ENCODE measurements at regions not wholly inside any gene's neighbourhood (a gene's known extent, or its start where the extent isn't known, plus 50 kb on each side); places are given as distances from the start of the nearest gene placed in this dataset.

DNA sequence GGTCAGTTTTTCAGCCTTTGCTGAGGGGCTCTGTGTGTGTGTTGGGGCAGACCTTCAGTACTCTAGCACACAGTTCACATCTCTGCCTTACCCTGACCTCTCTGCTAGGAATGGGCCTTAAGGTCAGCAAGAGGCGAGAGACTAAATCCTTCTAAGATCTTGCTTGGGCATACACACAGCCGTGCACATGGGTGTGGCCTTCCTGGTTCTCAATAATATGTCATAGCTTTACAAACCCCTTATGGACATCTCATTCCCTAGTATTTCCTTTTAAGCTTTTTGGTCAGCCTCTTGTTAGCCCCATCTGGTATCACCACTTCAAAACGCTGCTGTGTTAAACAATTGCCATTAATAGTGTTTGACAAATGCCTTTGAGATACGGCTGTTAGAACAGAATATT lies 69.4 kb upstream of the SPATA13 start:
- no peak overlapping the region for H3K4me3 ChIP-seq (ENCODE audit: insufficient read depth, low read length, poor library complexity, severe bottlenecking)
- no peak overlapping the region for H3K9ac ChIP-seq (ENCODE audit: low read length)

DNA sequence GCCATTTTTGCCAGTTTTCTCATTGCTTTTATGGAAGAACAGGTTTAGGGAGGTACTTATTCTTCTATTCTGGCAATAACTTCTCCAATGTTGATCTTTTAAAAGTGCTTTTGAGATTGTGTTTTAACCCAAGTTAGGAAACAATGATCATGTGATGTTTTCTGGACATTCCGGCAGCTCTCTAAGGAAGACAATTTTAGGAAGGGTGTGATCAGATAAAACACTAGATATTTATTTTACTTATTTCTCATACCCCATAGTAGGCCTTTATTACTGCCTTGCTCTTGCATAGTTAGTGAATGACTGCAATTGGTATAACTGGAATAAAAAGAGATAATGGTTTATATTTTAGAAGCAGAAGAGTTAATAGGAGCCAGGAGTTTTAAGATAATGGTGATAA lies 68.4 kb upstream of the SPATA13 start:
- Histone ChIP-seq H2AFZ (ENCODE audit: low read depth, low read length, severe bottlenecking) (no peak overlapping the region), H3K9me2 (replicated peaks; ENCODE audit: insufficient read depth, low read length) (no peaks in the 10 kb centered on the region), H3K27me3 (ENCODE audit: low read length) (no peaks in the 10 kb centered on the region), H3K4me3 (ENCODE audit: insufficient read depth, low read length, poor library complexity, severe bottlenecking) (no peak overlapping the region), H3K4me2 (ENCODE audit: low read depth, low read length, poor library complexity, severe bottlenecking) (no peak overlapping the region), H3K36me3 (ENCODE audit: low read length) (no peaks in the 10 kb centered on the region), H3K27ac (ENCODE audit: low read depth, low read length) (no peak overlapping the region), H3K79me2 (ENCODE audit: insufficient read depth, low read length) (no peaks in the 10 kb centered on the region), H3K9me3 (ENCODE audit: insufficient read depth, low read length) (no peaks in the 10 kb centered on the region), H3F3A (ENCODE audit: insufficient read depth) (no peaks in the 10 kb centered on the region), H4K20me1 (ENCODE audit: low read depth, low read length) (no peaks in the 10 kb centered on the region), H3K9ac (ENCODE audit: low read length) (no peak overlapping the region)
- TF ChIP-seq, protein P1, sequence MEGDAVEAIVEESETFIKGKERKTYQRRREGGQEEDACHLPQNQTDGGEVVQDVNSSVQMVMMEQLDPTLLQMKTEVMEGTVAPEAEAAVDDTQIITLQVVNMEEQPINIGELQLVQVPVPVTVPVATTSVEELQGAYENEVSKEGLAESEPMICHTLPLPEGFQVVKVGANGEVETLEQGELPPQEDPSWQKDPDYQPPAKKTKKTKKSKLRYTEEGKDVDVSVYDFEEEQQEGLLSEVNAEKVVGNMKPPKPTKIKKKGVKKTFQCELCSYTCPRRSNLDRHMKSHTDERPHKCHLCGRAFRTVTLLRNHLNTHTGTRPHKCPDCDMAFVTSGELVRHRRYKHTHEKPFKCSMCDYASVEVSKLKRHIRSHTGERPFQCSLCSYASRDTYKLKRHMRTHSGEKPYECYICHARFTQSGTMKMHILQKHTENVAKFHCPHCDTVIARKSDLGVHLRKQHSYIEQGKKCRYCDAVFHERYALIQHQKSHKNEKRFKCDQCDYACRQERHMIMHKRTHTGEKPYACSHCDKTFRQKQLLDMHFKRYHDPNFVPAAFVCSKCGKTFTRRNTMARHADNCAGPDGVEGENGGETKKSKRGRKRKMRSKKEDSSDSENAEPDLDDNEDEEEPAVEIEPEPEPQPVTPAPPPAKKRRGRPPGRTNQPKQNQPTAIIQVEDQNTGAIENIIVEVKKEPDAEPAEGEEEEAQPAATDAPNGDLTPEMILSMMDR (IDR thresholded peaks at IDR 0.05; ENCODE audit: insufficient read depth, low read length, poor library complexity, severe bottlenecking): no peak
- no peak for TF ChIP-seq EZH2phosphoT487 (conservative IDR thresholded peaks at IDR 0.05; ENCODE audit: low read length)

More for the DNA sequence above, 69.4 kb upstream of the SPATA13 start:
- TF ChIP-seq, protein P1 (IDR thresholded peaks at IDR 0.05; ENCODE audit: insufficient read depth, low read length, poor library complexity, severe bottlenecking): no peak
- TF ChIP-seq EZH2phosphoT487 (conservative IDR thresholded peaks at IDR 0.05; ENCODE audit: low read length): no peak
- Histone ChIP-seq H3K9me3 (ENCODE audit: insufficient read depth, low read length) (no peaks in the 10 kb centered on the region), H3K36me3 (ENCODE audit: low read length) (no peaks in the 10 kb centered on the region), H2AFZ (ENCODE audit: low read depth, low read length, severe bottlenecking) (no peak overlapping the region), H3K27ac (ENCODE audit: low read depth, low read length) (no peak overlapping the region), H3K4me2 (ENCODE audit: low read depth, low read length, poor library complexity, severe bottlenecking) (no peak overlapping the region), H3F3A (ENCODE audit: insufficient read depth) (no peaks in the 10 kb centered on the region), H4K20me1 (ENCODE audit: low read depth, low read length) (no peaks in the 10 kb centered on the region), H3K27me3 (ENCODE audit: low read length) (no peaks in the 10 kb centered on the region), H3K79me2 (ENCODE audit: insufficient read depth, low read length) (no peaks in the 10 kb centered on the region), H3K9me2 (replicated peaks; ENCODE audit: insufficient read depth, low read length) (no peaks in the 10 kb centered on the region)

DNA sequence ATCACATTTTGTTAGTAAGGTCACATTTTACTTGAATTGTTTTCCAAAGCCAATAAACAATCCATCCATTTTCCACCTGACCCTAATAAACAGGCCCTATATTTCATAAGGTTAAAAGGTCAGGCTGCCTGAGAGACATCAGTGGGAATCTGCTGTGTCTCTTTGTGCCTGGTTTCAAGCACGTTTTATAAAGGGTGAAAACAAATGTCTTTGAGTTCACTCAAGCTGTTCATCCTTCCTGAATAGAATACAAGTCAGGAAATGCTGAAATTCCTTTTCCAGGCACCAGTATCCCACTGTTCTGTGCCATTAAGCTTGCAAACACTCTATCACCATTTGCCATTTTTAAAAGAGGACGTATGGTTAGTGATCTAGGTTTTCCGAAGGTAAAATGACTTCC lies 67.5 kb upstream of the SPATA13 start:
- no peaks in the 10 kb centered on the region for H3K79me2 ChIP-seq (ENCODE audit: insufficient read depth, low read length)
- no peaks in the 10 kb centered on the region for H4K20me1 ChIP-seq (ENCODE audit: low read depth, low read length)
- H3K9ac ChIP-seq (ENCODE audit: low read length): no peak overlapping the region
- no peaks in the 10 kb centered on the region for H3K36me3 ChIP-seq (ENCODE audit: low read length)
- no peaks in the 10 kb centered on the region for H3K27me3 ChIP-seq (ENCODE audit: low read length)
- H3K27ac ChIP-seq (ENCODE audit: low read depth, low read length): no peak overlapping the region
- H2AFZ ChIP-seq (ENCODE audit: low read depth, low read length, severe bottlenecking): no peak overlapping the region
- no peaks in the 10 kb centered on the region for H3K9me3 ChIP-seq (ENCODE audit: insufficient read depth, low read length)
- TF ChIP-seq, protein P1 (IDR thresholded peaks at IDR 0.05; ENCODE audit: insufficient read depth, low read length, poor library complexity, severe bottlenecking): no peak
- no peak for TF ChIP-seq EZH2phosphoT487 (conservative IDR thresholded peaks at IDR 0.05; ENCODE audit: low read length)
- no peak overlapping the region for H3K4me3 ChIP-seq (ENCODE audit: insufficient read depth, low read length, poor library complexity, severe bottlenecking)
- no peaks in the 10 kb centered on the region for H3F3A ChIP-seq (ENCODE audit: insufficient read depth)
- no peaks in the 10 kb centered on the region for H3K9me2 ChIP-seq (replicated peaks; ENCODE audit: insufficient read depth, low read length)
- H3K4me2 ChIP-seq (ENCODE audit: low read depth, low read length, poor library complexity, severe bottlenecking): no peak overlapping the region
